Mesodermal cell (in vitro differentiated cells): ENCODE measurements at regions not wholly inside any gene's neighbourhood (a gene's known extent, or its start where the extent isn't known, plus 50 kb on each side); places are given as distances from the start of the nearest gene placed in this dataset.

Experiments
- H3K27ac ChIP-seq: 2 replicates; pipeline ENCODE4 v1.7.0; 2013; ENCODE audit warnings: mild to moderate bottlenecking, low read depth, low read length, moderate library complexity; ENCODE audit not compliant: severe bottlenecking
- H3K36me3 ChIP-seq: 2 replicates; pipeline ENCODE4 v1.7.1; 2013; ENCODE audit warnings: mild to moderate bottlenecking, low read length, moderate library complexity; ENCODE audit not compliant: control insufficient read depth, insufficient read depth
- H3K4me1 ChIP-seq: one replicate; pipeline ENCODE4 v1.7.1; 2013; ENCODE audit warnings: mild to moderate bottlenecking, low read length; ENCODE audit not compliant: insufficient read depth, control insufficient read depth, poor library complexity, severe bottlenecking
- H3K4me3 ChIP-seq: 2 replicates; pipeline ENCODE4 v1.7.0; 2013; ENCODE audit warnings: low read length, control low read depth, mild to moderate bottlenecking; ENCODE audit not compliant: insufficient read depth, poor library complexity, severe bottlenecking; ENCODE audit errors: extremely low read depth
- H3K9me3 ChIP-seq: 2 replicates; pipeline ENCODE4 v1.7.1; 2013; ENCODE audit warnings: mild to moderate bottlenecking, low read length, moderate library complexity; ENCODE audit not compliant: control insufficient read depth
- WGBS, 2 experiments: methylation state at CpG; one replicate each; pipeline ENCODE4 v1.1.5; 2013; ENCODE audit warnings: missing lambda C conversion rate in 2 of 2; ENCODE audit not compliant: insufficient coverage in 2 of 2; 5-methylcytosine and 5-hydroxymethylcytosine counted together

DNA sequence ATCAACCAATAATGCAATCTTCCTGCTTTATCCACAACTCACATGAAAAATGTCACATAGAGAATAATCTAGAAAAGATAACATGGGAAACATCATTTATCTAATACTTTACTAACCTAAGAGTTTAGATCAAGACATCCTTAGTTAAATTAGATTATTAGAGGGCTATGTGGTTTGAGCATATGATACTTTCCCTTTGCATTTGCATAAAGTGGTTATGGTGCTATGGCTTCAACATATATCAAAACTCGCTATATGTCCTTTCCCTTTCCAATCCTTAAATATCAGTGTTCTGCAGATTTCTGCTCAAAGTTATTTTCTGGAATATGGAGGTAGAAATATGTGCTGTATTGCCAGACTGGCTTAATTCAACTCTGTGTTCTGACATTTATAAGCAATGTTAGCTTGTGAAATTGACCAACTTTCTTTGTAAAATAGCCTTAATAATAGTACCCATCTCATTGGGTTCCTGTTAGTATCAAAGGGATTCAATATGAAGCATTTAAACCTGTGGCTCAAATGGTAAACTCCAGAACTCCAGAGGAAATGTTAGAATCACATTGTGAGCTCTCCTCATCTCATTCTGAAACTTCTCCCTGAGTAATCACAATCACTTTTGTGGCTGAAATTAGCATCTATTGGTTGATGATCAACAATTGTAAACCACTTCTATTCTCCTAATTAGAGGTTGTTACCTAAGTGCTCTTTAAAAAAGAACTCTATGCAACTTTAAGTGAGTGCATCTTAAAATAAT, 1089.9 kb upstream of the SLC39A10 start:
- Histone ChIP-seq H3K9me3 (no peaks in the 10 kb centered on the region), H3K4me1 (no peaks in the 10 kb centered on the region), H3K27ac (no peak overlapping the region), H3K4me3 (no peak overlapping the region), H3K36me3 (no peaks in the 10 kb centered on the region)
- WGBS, 2 experiments, result no CpG with 5 or more reads among the region's 1 CpG

- no peak overlapping the region for H3K27ac ChIP-seq
- WGBS, 2 experiments, result no CpG with 5 or more reads among the region's 2 CpGs
- no peaks in the 10 kb centered on the region for H3K4me1 ChIP-seq
- H3K4me3 ChIP-seq, result no peak overlapping the region
- no peaks in the 10 kb centered on the region for H3K9me3 ChIP-seq
- H3K36me3 ChIP-seq, result no peaks in the 10 kb centered on the region
These were observed 1092.6 kb upstream of the SLC39A10 start for GRCh38 chr2:194564422-194564821.

GRCh38 chr2:194562329-194562728, 1094.7 kb upstream of the SLC39A10 start:
- 71 to 83% methylated on average over 1 of the region's 2 CpGs for WGBS, 2 experiments
- Histone ChIP-seq H3K4me1 (no peaks in the 10 kb centered on the region), H3K9me3 (no peaks in the 10 kb centered on the region), H3K4me3 (no peak overlapping the region), H3K36me3 (no peaks in the 10 kb centered on the region), H3K27ac (no peak overlapping the region)

DNA sequence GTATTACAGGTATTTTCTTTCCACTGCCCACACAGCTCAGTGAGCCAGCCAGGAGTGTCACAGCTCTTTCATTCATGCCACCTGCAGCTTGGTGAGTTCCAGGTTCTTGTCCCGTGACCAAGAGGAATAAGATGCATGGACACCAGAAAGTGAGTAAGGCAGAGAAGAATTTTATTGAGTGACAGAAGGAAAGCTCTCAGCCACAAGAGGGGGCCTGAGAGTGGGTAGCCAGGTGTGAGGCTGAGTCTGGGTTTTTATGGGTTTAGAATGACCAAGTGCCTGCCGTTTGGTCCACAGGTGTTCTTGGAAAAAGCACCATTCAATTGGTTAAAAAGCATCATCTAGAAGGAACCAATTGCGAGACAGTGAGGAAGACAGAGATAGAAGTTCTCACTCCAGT, 1097.1 kb upstream of the SLC39A10 start:
- Histone ChIP-seq H3K4me1 (no peaks in the 10 kb centered on the region), H3K4me3 (no peak overlapping the region), H3K27ac (no peak overlapping the region), H3K36me3 (no peaks in the 10 kb centered on the region), H3K9me3 (no peaks in the 10 kb centered on the region)
- 87 to 100% methylated on average over 2 to 3 of the region's 3 CpGs for WGBS, 2 experiments

- Histone ChIP-seq H3K36me3 (no peaks in the 10 kb centered on the region), H3K9me3 (no peaks in the 10 kb centered on the region), H3K4me3 (no peak overlapping the region), H3K27ac (no peak overlapping the region), H3K4me1 (no peaks in the 10 kb centered on the region)
- WGBS, 2 experiments, result 71 to 85% methylated on average over 4 to 5 of the region's 5 CpGs
These were observed 1097.5 kb upstream of the SLC39A10 start for GRCh38 chr2:194559523-194559922.

- WGBS, 2 experiments, result no CpG with 5 or more reads among the region's 1 CpG
- no peak overlapping the region for H3K27ac ChIP-seq
- no peaks in the 10 kb centered on the region for H3K36me3 ChIP-seq
- H3K4me3 ChIP-seq, result no peak overlapping the region
- no peaks in the 10 kb centered on the region for H3K4me1 ChIP-seq
- H3K9me3 ChIP-seq, result no peaks in the 10 kb centered on the region
These were observed 1099.0 kb upstream of the SLC39A10 start for GRCh38 chr2:194557993-194558392.

DNA sequence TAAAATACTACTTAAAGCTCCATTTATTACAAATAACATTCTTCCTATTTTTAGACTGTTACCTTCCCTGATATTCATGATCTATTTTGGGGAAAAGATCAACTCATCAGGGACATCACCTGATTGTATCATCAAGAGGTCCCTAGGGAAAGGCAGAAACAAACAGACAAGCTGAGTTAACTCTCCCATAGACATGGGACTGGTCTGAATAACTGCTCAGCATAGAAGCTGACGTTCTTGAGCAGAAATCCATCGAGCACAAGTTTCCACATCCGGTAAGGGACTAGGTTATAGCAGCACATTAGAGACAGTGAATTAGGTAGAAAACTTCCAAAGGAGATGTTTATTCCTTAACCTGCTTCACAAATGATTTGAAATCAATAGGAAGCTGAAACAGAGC, 1100.4 kb upstream of the SLC39A10 start:
- Histone ChIP-seq H3K9me3 (no peaks in the 10 kb centered on the region), H3K27ac (no peak overlapping the region), H3K4me1 (no peaks in the 10 kb centered on the region), H3K4me3 (no peak overlapping the region), H3K36me3 (no peaks in the 10 kb centered on the region)
- WGBS, 2 experiments, result 94 to 100% methylated on average over 1 to 2 of the region's 3 CpGs

DNA sequence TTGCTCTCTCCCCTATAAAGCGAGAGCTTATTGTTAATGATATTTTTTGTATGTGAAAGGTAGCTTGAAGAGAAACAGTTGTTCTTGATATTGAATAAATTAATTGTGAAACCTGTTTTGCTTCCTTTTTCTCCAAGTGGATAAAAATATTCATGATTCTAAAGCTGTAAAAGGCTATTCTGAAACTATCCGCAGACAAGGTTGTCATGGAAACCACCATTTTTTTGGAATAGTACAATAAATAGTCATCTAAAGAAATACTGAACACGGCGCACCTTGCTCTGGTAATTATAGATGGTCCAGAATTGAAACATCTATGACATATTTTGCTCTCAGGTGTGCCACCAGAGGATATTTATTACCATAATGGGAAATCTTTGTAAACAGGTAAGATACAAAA, 1103.0 kb upstream of the SLC39A10 start:
- H3K27ac ChIP-seq, result no peak overlapping the region
- no peaks in the 10 kb centered on the region for H3K4me1 ChIP-seq
- WGBS, 2 experiments, result 100% methylated on average over 2 of the region's 4 CpGs; no CpG with 5 or more reads in 1 of the 2 experiments
- H3K36me3 ChIP-seq, result no peaks in the 10 kb centered on the region
- no peaks in the 10 kb centered on the region for H3K9me3 ChIP-seq
- no peak overlapping the region for H3K4me3 ChIP-seq

DNA sequence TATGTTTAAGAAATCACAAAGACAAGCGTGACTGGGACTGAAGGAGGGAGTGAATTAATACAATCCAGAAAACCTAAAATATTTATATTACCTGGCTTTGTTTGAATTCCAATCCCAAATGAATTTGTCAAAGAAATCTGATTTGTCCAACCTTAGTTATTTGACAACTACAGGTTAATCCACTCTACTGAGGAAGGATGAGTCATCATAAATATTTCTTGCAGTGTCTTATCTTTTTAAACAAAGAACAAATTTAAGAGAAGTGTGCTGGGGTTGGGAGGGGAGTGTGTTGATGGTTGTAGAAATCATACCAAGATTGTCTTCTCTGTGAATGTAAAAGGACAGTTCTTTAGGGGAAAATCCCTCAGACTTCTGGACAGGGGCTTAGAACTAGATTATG, 1106.3 kb upstream of the SLC39A10 start:
- H3K4me1 ChIP-seq, result no peaks in the 10 kb centered on the region
- no peaks in the 10 kb centered on the region for H3K9me3 ChIP-seq
- no peak overlapping the region for H3K4me3 ChIP-seq
- no peak overlapping the region for H3K27ac ChIP-seq
- H3K36me3 ChIP-seq, result no peaks in the 10 kb centered on the region
- WGBS, 2 experiments, result no CpG with 5 or more reads among the region's 1 CpG

GRCh38 chr2:194549387-194549786, 1107.6 kb upstream of the SLC39A10 start:
- H3K9me3 ChIP-seq, result no peaks in the 10 kb centered on the region
- no peaks in the 10 kb centered on the region for H3K36me3 ChIP-seq
- H3K4me3 ChIP-seq, result no peak overlapping the region
- no peak overlapping the region for H3K27ac ChIP-seq
- WGBS, 2 experiments, result 92 to 93% methylated on average over 2 of the region's 2 CpGs
- H3K4me1 ChIP-seq, result no peaks in the 10 kb centered on the region

DNA sequence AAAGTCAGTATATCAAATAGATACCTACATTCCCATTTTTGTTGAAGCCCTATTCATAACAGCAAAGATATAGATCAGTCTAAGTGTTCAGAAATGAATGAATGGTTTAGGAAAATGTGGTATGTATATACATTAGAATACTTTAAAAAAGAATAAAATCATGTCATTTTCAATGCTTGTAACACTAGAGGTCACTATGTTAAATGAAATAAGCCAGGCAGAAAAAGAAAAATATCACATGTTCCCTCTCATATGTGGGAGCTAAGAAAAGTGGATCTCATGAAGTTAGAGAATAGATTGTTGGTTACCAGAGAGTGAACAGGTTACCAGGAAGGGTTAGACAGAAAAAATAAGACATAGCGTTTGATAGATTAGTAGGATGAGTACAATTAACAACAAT, 1111.0 kb upstream of the SLC39A10 start:
- WGBS, 2 experiments, result no CpG with 5 or more reads among the region's 1 CpG
- H3K4me1 ChIP-seq, result no peaks in the 10 kb centered on the region
- H3K4me3 ChIP-seq, result no peak overlapping the region

More for the DNA sequence above, 1111.0 kb upstream of the SLC39A10 start:
- Histone ChIP-seq H3K27ac (no peak overlapping the region), H3K9me3 (no peaks in the 10 kb centered on the region), H3K36me3 (no peaks in the 10 kb centered on the region)
